ENCODE measurements at regions not wholly inside any gene's neighbourhood (a gene's known extent, or its start where the extent isn't known, plus 50 kb on each side); places are given as distances from the start of the nearest gene placed in this dataset.

GRCh38 chr1:235009074-235009473 lies 119.6 kb downstream of the TOMM20 start:
- no peak overlapping the region for H2BK5ac ChIP-seq (ENCODE audit: insufficient read length, low read length)
- H3K4me2 ChIP-seq (ENCODE audit: insufficient read depth, insufficient read length, low read length), result no peak overlapping the region
- H2AFZ ChIP-seq (ENCODE audit: low read length), result no peak overlapping the region
- H3K4me3 Mint-ChIP-seq, result no peak overlapping the region
- H4K20me1 ChIP-seq (ENCODE audit: control insufficient read depth, insufficient read depth, insufficient read length), result no peaks in the 10 kb centered on the region
- no peaks in the 10 kb centered on the region; the same call in none of the 2 replicates for H3K27me3 Mint-ChIP-seq (ENCODE audit: low read depth)
- no peak overlapping the region for H3K14ac ChIP-seq (ENCODE audit: insufficient read depth, low read length)
- no peak overlapping the region for H3K27ac Mint-ChIP-seq
- no peak overlapping the region for H3K27ac ChIP-seq (ENCODE audit: insufficient read length, low read depth, low read length)
- DNase-seq, result no peak
- no peak overlapping the region for H3K56ac ChIP-seq (ENCODE audit: insufficient read length, low read depth, low read length)
- no peak overlapping the region for H2BK15ac ChIP-seq (ENCODE audit: low read depth, low read length)
- H3K9ac ChIP-seq (ENCODE audit: extremely low read depth, insufficient read length, low read length), result no peak overlapping the region
- peaks cover 2 to 9% (median 9%) of the 10 kb centered on the region in 3 experiments; a peak in 6 of 7 replicates for H3K36me3 Mint-ChIP-seq (ENCODE audit: insufficient read depth in 1 of 3, low read depth in 3 of 3)
- H3K79me1 ChIP-seq (ENCODE audit: insufficient read depth, low read depth, low read length, poor library complexity, severe bottlenecking), result no peaks in the 10 kb centered on the region
- H3T11ph ChIP-seq (ENCODE audit: low read length), result no peak overlapping the region
- H4K8ac ChIP-seq (replicated peaks; ENCODE audit: insufficient read length, low read depth, low read length), result no peak overlapping the region
- no peaks in the 10 kb centered on the region for H3K4me1 ChIP-seq (ENCODE audit: insufficient read depth, low read length)
- WGBS (ENCODE audit: extremely low coverage, insufficient read length, low lambda C conversion rate), result no CpG with 5 or more reads among the region's 7 CpGs
- peaks cover 12 to 13% of the 10 kb centered on the region in 2 experiments; a peak in 4 of 5 replicates for H3K9me3 Mint-ChIP-seq
- no peak overlapping the region for H3K18ac ChIP-seq (ENCODE audit: insufficient read length, low read depth, low read length)
- H2BK20ac ChIP-seq (ENCODE audit: low read depth, low read length, poor library complexity, severe bottlenecking), result no peak overlapping the region
- H2BK120ac ChIP-seq (ENCODE audit: low read depth, low read length, poor library complexity, severe bottlenecking), result no peak overlapping the region
- H3K4ac ChIP-seq (ENCODE audit: low read depth, low read length), result no peak overlapping the region
- no peak overlapping the region for H4K91ac ChIP-seq (ENCODE audit: insufficient read length, low read depth, low read length)
- H3K23me2 ChIP-seq (ENCODE audit: insufficient read length, low read depth, low read length, poor library complexity, severe bottlenecking), result no peaks in the 10 kb centered on the region
- H2AK5ac ChIP-seq (ENCODE audit: insufficient read length, low read length), result no peak overlapping the region
- no peaks in the 10 kb centered on the region; the same call in 1 of the 2 replicates for H3K27me3 ChIP-seq (ENCODE audit: insufficient read depth, low read length)
- no peak overlapping the region for H3K23ac ChIP-seq (ENCODE audit: insufficient read length, low read depth, low read length)
- H2BK12ac ChIP-seq (ENCODE audit: insufficient read length, low read depth, low read length), result no peak overlapping the region
- TF ChIP-seq CTCF (conservative IDR thresholded peaks at IDR 0.05), result no peak
- no peaks in the 10 kb centered on the region for H3K79me2 ChIP-seq (ENCODE audit: insufficient read depth, low read length)
- no peaks in the 10 kb centered on the region for H3K9me3 ChIP-seq (ENCODE audit: control insufficient read depth, low read depth, low read length)
- H3K4me1 Mint-ChIP-seq, result peaks cover 24 to 28% of the 10 kb centered on the region in 2 experiments
- H4K5ac ChIP-seq (ENCODE audit: insufficient read length, low read depth, low read length), result no peak overlapping the region

Data from H9 (cell line).